WTC11 (cell line): ENCODE measurements at regions not wholly inside any gene's neighbourhood (a gene's known extent, or its start where the extent isn't known, plus 50 kb on each side); places are given as distances from the start of the nearest gene placed in this dataset.

Source experiments
- ATAC-seq: fragments of 200-7000 bp; cut with Tn5 transposase; 2 replicates; pipeline ENCODE4 v1.10.0; 2021; ENCODE audit warnings: mild to moderate bottlenecking, moderate library complexity
- CTCF ChIA-PET: fragments of 300-600 bp; sonication (Branson Sonifier 250); formaldehyde crosslinking; loops from one replicate; lab custom pipeline; 2021; ENCODE audit warnings: antibody characterized with exemption; lab: Charles Lee
- POLR2A ChIA-PET: fragments of 350-600 bp; sonication (Branson Sonifier 250); formaldehyde crosslinking; loops from one replicate; lab custom pipeline; 2021; ENCODE audit warnings: antibody characterized with exemption; lab: Charles Lee
- DNase-seq: peaks from one replicate; pipeline ENCODE4 v3.0.0; 2021; ENCODE audit warnings: low spot score
- H3K27ac Mint-ChIP-seq: 2 replicates; pipeline ENCODE4 v1.8.0; 2021; ENCODE audit warnings: mixed read lengths
- H3K27me3 Mint-ChIP-seq: 2 replicates; pipeline ENCODE4 v1.8.0; 2021; ENCODE audit warnings: low read depth, mild to moderate bottlenecking, moderate library complexity, mixed read lengths
- H3K36me3 Mint-ChIP-seq: 2 replicates; pipeline ENCODE4 v1.8.0; 2021; ENCODE audit warnings: mixed read lengths
- H3K4me1 Mint-ChIP-seq: 2 replicates; pipeline ENCODE4 v1.8.0; 2022; ENCODE audit warnings: mixed read lengths
- H3K4me3 Mint-ChIP-seq: 2 replicates; pipeline ENCODE4 v1.8.0; 2021; ENCODE audit warnings: mild to moderate bottlenecking, moderate library complexity, mixed read lengths
- H3K9me3 Mint-ChIP-seq: 2 replicates; pipeline ENCODE4 v1.8.0; 2021; ENCODE audit warnings: mixed read lengths
- ATF3 ChIP-seq: sonication (generic); formaldehyde crosslinking; conservative IDR thresholded peaks from 2 replicates; pipeline ENCODE4 v1.8.1; 2022; ENCODE audit warnings: mild to moderate bottlenecking, missing genetic modification reagents
- CBFB ChIP-seq: sonication (generic); formaldehyde crosslinking; IDR thresholded peaks from 2 replicates; pipeline ENCODE4 v1.8.1; 2022; ENCODE audit warnings: mild to moderate bottlenecking, low read depth, missing genetic modification reagents
- E2F1 ChIP-seq: sonication (generic); formaldehyde crosslinking; IDR thresholded peaks from 2 replicates; pipeline ENCODE4 v1.8.0; 2022; ENCODE audit warnings: mild to moderate bottlenecking, missing genetic modification reagents
- HMGXB4 ChIP-seq: sonication (generic); formaldehyde crosslinking; IDR thresholded peaks from 2 replicates; pipeline ENCODE4 v1.8.1; 2023; ENCODE audit warnings: mild to moderate bottlenecking, moderate library complexity, missing genetic modification reagents
- MYBL2 ChIP-seq: sonication (generic); formaldehyde crosslinking; IDR thresholded peaks from 2 replicates; pipeline ENCODE4 v1.8.1; 2023; ENCODE audit warnings: mild to moderate bottlenecking, moderate library complexity, missing genetic modification reagents
- NR2C2 ChIP-seq: sonication (generic); formaldehyde crosslinking; IDR thresholded peaks from 2 replicates; pipeline ENCODE4 v1.8.0; 2022; ENCODE audit warnings: mild to moderate bottlenecking, missing genetic modification reagents
- PRDM15 ChIP-seq: sonication (generic); formaldehyde crosslinking; IDR thresholded peaks from 2 replicates; pipeline ENCODE4 v1.8.0; 2022; ENCODE audit warnings: missing genetic modification reagents
- PRRX2 ChIP-seq: fragments of 250-450 bp; sonication (Bioruptor Pico); IDR thresholded peaks from 2 replicates; pipeline ENCODE4 v1.8.0; 2021; ENCODE audit warnings: mild to moderate bottlenecking
- TEAD4 ChIP-seq: sonication (generic); formaldehyde crosslinking; IDR thresholded peaks from 2 replicates; pipeline ENCODE4 v1.8.0; 2022; ENCODE audit warnings: mild to moderate bottlenecking, missing genetic modification reagents
- TP53 ChIP-seq: sonication (generic); formaldehyde crosslinking; IDR thresholded peaks from 2 replicates; pipeline ENCODE4 v1.8.1; 2023; ENCODE audit warnings: mild to moderate bottlenecking, missing genetic modification reagents
- ZNF263 ChIP-seq: sonication (generic); formaldehyde crosslinking; IDR thresholded peaks from 2 replicates; pipeline ENCODE4 v1.8.1; 2022; ENCODE audit warnings: low read depth, mild to moderate bottlenecking, moderate library complexity, missing genetic modification reagents
- ZNF281 ChIP-seq: sonication (generic); formaldehyde crosslinking; IDR thresholded peaks from 2 replicates; pipeline ENCODE4 v1.8.0; 2023; ENCODE audit warnings: mild to moderate bottlenecking, missing genetic modification reagents
- ZNF317 ChIP-seq: sonication (generic); formaldehyde crosslinking; IDR thresholded peaks from 2 replicates; pipeline ENCODE4 v1.8.1; 2023; ENCODE audit warnings: low read depth, mild to moderate bottlenecking, moderate library complexity, missing genetic modification reagents, borderline replicate concordance
- TF ChIP-seq, protein P1 (sequence below): fragments of 250-450 bp; sonication (Bioruptor Pico); IDR thresholded peaks from 2 replicates; pipeline ENCODE4 v2.1.2; 2022; ENCODE audit warnings: mild to moderate bottlenecking, moderate library complexity

DNA sequence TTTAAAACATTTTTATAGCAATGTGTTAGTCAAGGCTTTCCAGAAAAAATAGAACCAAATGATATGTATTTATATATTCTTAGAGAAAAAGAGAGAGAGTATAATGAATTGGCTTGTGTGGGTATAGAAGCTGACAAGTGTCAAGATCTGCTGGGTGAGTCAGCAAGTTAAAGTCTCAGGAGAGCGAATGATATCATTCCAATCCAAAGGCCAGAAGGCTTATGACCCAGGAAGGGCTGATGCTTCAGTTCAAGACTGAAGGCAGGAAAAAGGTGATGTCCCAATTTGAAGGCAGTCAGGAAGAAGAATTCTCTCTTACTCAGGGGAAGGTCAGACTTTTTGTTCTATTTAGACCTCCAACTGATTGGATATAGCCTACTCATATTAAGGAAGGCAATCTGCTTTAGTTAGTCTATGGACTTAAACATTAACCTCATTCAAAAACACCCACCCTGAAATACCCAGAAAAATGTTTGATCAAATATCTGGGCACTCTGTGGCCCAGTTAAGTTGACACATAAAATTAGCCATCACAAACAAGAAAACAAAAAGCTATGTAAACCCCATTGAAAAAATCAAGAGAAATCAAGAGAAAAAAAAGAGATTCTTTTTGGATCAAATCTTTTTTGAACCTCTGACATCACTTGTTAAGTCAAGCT, 189.6 kb downstream of the PIK3R1 start:
- no peak for DNase-seq
- ChIA-PET CTCF (no interaction called here), POLR2A (no interaction called here)
- TF ChIP-seq CBFB, result no peak
- TF ChIP-seq MYBL2 (CRISPR knock-in tag), result no peak
- TF ChIP-seq, protein P1, sequence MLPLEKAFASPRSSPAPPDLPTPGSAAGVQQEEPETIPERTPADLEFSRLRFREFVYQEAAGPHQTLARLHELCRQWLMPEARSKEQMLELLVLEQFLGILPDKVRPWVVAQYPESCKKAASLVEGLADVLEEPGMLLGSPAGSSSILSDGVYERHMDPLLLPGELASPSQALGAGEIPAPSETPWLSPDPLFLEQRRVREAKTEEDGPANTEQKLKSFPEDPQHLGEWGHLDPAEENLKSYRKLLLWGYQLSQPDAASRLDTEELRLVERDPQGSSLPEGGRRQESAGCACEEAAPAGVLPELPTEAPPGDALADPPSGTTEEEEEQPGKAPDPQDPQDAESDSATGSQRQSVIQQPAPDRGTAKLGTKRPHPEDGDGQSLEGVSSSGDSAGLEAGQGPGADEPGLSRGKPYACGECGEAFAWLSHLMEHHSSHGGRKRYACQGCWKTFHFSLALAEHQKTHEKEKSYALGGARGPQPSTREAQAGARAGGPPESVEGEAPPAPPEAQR, result no peak
- no peak for TF ChIP-seq PRDM15
- no peak for TF ChIP-seq PRRX2
- TF ChIP-seq E2F1, result no peak
- no peak for TF ChIP-seq TEAD4 (CRISPR knock-in tag)
- TF ChIP-seq ATF3 (CRISPR knock-in tag), result no peak
- TF ChIP-seq NR2C2 (CRISPR knock-in tag), result no peak
- TF ChIP-seq ZNF281, result no peak
- no peak for TF ChIP-seq ZNF263 (CRISPR knock-in tag)
- TF ChIP-seq ZNF317 (CRISPR knock-in tag), result no peak
- TF ChIP-seq HMGXB4 (CRISPR knock-in tag), result no peak
- no peak for TF ChIP-seq TP53 (CRISPR knock-in tag)
- no peak for ATAC-seq
- H3K27ac Mint-ChIP-seq, result no peak overlapping the region
- peaks cover 4% of the 10 kb centered on the region; the same call in 1 of the 2 replicates for H3K9me3 Mint-ChIP-seq
- H3K4me1 Mint-ChIP-seq, result peaks cover 40% of the 10 kb centered on the region
- H3K27me3 Mint-ChIP-seq, result no peaks in the 10 kb centered on the region
- H3K36me3 Mint-ChIP-seq, result no peaks in the 10 kb centered on the region
- no peak overlapping the region for H3K4me3 Mint-ChIP-seq
